ENCODE measurements at regions not wholly inside any gene's neighbourhood (a gene's known extent, or its start where the extent isn't known, plus 50 kb on each side); places are given as distances from the start of the nearest gene placed in this dataset.

DNA sequence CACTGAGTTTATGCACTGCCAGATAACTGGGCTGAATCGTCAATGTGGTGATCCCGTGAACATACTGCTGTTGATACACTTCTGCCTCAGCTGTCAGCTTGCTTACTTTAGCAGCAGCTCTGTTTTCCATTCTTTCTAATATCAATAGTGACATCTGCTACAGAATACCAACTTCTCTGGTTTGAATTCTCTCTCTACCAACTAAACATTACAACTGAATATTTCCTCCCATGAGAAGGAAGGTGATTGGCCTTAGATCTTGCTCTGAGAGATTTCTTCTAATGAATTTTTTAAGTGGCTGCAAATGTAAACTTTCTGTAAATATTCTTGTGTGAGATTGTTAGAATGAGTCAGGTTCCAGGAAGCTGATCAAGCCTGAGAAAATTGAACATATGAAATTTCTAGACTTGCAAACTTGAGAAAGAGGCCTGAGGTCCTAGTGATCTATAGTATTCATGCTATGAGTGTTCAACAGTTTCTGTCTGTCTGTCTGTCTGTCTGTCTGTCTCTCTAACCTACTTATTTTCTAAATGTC, 205.5 kb upstream of the CDKN2B start:
- no peak for TF ChIP-seq CTCF (IDR thresholded peaks at IDR 0.05)
- no peak for TF ChIP-seq CEBPB (IDR thresholded peaks at IDR 0.05)
- no peak for TF ChIP-seq ZFP36 (IDR thresholded peaks at IDR 0.05; ENCODE audit: borderline replicate concordance, partially characterized antibody)
- no peak for TF ChIP-seq RNF2 (IDR thresholded peaks at IDR 0.05; ENCODE audit: borderline replicate concordance, low read depth)
- no peak for TF ChIP-seq RFX5 (IDR thresholded peaks at IDR 0.05)
- TF ChIP-seq, protein P1, sequence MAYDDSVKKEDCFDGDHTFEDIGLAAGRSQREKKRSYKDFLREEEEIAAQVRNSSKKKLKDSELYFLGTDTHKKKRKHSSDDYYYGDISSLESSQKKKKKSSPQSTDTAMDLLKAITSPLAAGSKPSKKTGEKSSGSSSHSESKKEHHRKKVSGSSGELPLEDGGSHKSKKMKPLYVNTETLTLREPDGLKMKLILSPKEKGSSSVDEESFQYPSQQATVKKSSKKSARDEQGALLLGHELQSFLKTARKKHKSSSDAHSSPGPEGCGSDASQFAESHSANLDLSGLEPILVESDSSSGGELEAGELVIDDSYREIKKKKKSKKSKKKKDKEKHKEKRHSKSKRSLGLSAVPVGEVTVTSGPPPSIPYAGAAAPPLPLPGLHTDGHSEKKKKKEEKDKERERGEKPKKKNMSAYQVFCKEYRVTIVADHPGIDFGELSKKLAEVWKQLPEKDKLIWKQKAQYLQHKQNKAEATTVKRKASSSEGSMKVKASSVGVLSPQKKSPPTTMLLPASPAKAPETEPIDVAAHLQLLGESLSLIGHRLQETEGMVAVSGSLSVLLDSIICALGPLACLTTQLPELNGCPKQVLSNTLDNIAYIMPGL (CRISPR knock-in tag; IDR thresholded peaks at IDR 0.05; ENCODE audit: borderline replicate concordance): no peak
- no peak for TF ChIP-seq MAFK (IDR thresholded peaks at IDR 0.05; ENCODE audit: partially characterized antibody)
- TF ChIP-seq, protein P2, sequence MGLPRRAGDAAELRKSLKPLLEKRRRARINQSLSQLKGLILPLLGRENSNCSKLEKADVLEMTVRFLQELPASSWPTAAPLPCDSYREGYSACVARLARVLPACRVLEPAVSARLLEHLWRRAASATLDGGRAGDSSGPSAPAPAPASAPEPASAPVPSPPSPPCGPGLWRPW (IDR thresholded peaks at IDR 0.05): no peak
- no peak for TF ChIP-seq POLR2A (IDR thresholded peaks at IDR 0.05; ENCODE audit: low read length)
- TF ChIP-seq MAX (IDR thresholded peaks at IDR 0.05): no peak
- TF ChIP-seq SMC3 (IDR thresholded peaks at IDR 0.05): no peak
- TF ChIP-seq, protein P3, sequence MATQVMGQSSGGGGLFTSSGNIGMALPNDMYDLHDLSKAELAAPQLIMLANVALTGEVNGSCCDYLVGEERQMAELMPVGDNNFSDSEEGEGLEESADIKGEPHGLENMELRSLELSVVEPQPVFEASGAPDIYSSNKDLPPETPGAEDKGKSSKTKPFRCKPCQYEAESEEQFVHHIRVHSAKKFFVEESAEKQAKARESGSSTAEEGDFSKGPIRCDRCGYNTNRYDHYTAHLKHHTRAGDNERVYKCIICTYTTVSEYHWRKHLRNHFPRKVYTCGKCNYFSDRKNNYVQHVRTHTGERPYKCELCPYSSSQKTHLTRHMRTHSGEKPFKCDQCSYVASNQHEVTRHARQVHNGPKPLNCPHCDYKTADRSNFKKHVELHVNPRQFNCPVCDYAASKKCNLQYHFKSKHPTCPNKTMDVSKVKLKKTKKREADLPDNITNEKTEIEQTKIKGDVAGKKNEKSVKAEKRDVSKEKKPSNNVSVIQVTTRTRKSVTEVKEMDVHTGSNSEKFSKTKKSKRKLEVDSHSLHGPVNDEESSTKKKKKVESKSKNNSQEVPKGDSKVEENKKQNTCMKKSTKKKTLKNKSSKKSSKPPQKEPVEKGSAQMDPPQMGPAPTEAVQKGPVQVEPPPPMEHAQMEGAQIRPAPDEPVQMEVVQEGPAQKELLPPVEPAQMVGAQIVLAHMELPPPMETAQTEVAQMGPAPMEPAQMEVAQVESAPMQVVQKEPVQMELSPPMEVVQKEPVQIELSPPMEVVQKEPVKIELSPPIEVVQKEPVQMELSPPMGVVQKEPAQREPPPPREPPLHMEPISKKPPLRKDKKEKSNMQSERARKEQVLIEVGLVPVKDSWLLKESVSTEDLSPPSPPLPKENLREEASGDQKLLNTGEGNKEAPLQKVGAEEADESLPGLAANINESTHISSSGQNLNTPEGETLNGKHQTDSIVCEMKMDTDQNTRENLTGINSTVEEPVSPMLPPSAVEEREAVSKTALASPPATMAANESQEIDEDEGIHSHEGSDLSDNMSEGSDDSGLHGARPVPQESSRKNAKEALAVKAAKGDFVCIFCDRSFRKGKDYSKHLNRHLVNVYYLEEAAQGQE (IDR thresholded peaks at IDR 0.05): no peak
- TF ChIP-seq RAD21 (conservative IDR thresholded peaks at IDR 0.05 in 1 of 2, IDR thresholded peaks at IDR 0.05 in 1 of 2): no peak

Data from A549 (cell line).